Thyroid gland (tissue), 4 donors: ENCODE measurements at regions not wholly inside any gene's neighbourhood (a gene's known extent, or its start where the extent isn't known, plus 50 kb on each side); places are given as distances from the start of the nearest gene placed in this dataset.

Experiments used
- POLR2A ChIP-seq, 2 donors: fragments of 450-650 bp; IDR thresholded peaks; one replicate each; pipeline ENCODE4 v1.6.1; 2017; ENCODE audit warnings: antibody characterized with exemption in 2 of 2, mild to moderate bottlenecking in 2 of 2, moderate library complexity in 1 of 2
- TF ChIP-seq, protein P1 (sequence below), 6 experiments: fragments of 200-600 bp in 3 of 6; fragments of 450-650 bp in 3 of 6; sonication (generic) in 3 of 6; IDR thresholded peaks; one replicate each; pipeline ENCODE4 v1.5.1; 2016 to 2019; ENCODE audit warnings: antibody characterized with exemption in 6 of 6, mild to moderate bottlenecking in 2 of 6, inconsistent platforms in 1 of 6, moderate library complexity in 1 of 6

DNA sequence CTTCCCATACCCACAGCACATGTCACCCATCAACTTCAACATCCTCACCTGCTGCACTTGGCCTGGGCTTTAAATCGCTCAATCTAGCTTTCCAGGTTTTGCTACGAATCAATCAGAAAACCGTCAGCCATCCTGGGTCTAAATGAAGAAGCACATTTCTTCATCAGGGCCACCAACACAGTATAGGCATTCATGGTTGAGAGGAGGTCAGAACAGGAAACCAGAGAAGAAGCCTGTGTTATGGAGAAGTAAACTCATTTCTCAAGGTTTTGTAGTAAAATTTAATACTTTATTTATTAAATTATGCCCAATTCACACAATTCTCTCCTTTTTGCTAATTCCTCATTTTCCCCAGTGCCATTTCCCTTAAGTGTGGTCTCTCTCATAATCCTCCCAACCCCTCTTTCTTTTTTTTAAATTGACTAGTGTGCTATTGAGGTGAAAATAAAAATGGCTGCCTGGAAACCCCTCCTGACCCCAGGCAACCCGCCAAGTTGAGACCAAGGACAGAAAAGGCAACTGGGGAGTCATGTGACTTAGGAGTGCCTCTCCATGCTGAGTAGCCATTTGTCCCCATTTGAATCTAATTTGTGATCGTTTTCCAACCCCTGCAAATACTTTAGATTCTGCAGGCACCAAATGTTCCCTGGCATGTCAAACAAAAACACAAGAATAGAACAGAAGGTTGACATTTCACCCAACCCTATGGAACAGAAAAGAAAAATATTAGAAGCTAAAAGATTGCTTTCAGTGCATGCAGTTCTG is 181.1 kb upstream of the NAMPT start:
- TF ChIP-seq, protein P1, sequence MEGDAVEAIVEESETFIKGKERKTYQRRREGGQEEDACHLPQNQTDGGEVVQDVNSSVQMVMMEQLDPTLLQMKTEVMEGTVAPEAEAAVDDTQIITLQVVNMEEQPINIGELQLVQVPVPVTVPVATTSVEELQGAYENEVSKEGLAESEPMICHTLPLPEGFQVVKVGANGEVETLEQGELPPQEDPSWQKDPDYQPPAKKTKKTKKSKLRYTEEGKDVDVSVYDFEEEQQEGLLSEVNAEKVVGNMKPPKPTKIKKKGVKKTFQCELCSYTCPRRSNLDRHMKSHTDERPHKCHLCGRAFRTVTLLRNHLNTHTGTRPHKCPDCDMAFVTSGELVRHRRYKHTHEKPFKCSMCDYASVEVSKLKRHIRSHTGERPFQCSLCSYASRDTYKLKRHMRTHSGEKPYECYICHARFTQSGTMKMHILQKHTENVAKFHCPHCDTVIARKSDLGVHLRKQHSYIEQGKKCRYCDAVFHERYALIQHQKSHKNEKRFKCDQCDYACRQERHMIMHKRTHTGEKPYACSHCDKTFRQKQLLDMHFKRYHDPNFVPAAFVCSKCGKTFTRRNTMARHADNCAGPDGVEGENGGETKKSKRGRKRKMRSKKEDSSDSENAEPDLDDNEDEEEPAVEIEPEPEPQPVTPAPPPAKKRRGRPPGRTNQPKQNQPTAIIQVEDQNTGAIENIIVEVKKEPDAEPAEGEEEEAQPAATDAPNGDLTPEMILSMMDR (IDR thresholded peaks at IDR 0.05) = no peak
- no peak for TF ChIP-seq POLR2A (IDR thresholded peaks at IDR 0.05)
